ENCODE measurements at regions not wholly inside any gene's neighbourhood (a gene's known extent, or its start where the extent isn't known, plus 50 kb on each side); places are given as distances from the start of the nearest gene placed in this dataset.

- DNase-seq = no peak
Observed at GRCh38 chr14:66378712-66379505, 107.3 kb upstream of the CCDC196 start.

GRCh38 chr14:66380143-66380542 is 106.0 kb upstream of the CCDC196 start:
- DNase-seq = no peak

- DNase-seq = no peak
Observed at GRCh38 chr14:66381755-66382154, 104.4 kb upstream of the CCDC196 start.

- no peak for DNase-seq
Observed at GRCh38 chr14:66383257-66383656, 102.9 kb upstream of the CCDC196 start.

GRCh38 chr14:66383771-66384170 is 102.4 kb upstream of the CCDC196 start:
- DNase-seq = no peak

- DNase-seq = no peak
Observed at GRCh38 chr14:66388516-66388915, 97.7 kb upstream of the CCDC196 start.

GRCh38 chr14:66389481-66389880 is 96.7 kb upstream of the CCDC196 start:
- DNase-seq = no peak

- DNase-seq = no peak
Observed at GRCh38 chr14:66395300-66395699, 90.9 kb upstream of the CCDC196 start.

GRCh38 chr14:66396164-66396563 is 90.0 kb upstream of the CCDC196 start:
- no peak for DNase-seq

- no peak for DNase-seq
Observed at GRCh38 chr14:66398437-66398836, 87.7 kb upstream of the CCDC196 start.

- DNase-seq = no peak
Observed at GRCh38 chr14:66401449-66402095, 84.6 kb upstream of the CCDC196 start.

- no peak for DNase-seq
Observed at GRCh38 chr14:66403183-66403582, 83.0 kb upstream of the CCDC196 start.

- no peak for DNase-seq
Observed at GRCh38 chr14:66404051-66404545, 82.1 kb upstream of the CCDC196 start.

- no peak for DNase-seq
Observed at GRCh38 chr14:66405158-66405557, 81.0 kb upstream of the CCDC196 start.

- no peak for DNase-seq
Observed at GRCh38 chr14:66413901-66414300, 72.3 kb upstream of the CCDC196 start.

GRCh38 chr14:66414511-66414910 is 71.7 kb upstream of the CCDC196 start:
- DNase-seq = no peak

- no peak for DNase-seq
Observed at GRCh38 chr14:66420251-66421006, 65.7 kb upstream of the CCDC196 start.

- no peak for DNase-seq
Observed at GRCh38 chr14:66421990-66422946, 63.9 kb upstream of the CCDC196 start.

- DNase-seq = no peak
Observed at GRCh38 chr14:66425402-66425801, 60.8 kb upstream of the CCDC196 start.

GRCh38 chr14:66426451-66426850 is 59.7 kb upstream of the CCDC196 start:
- no peak for DNase-seq

- no peak for DNase-seq
Observed at GRCh38 chr14:66432334-66432733, 53.8 kb upstream of the CCDC196 start.

GRCh38 chr14:66434464-66434863 is 51.7 kb upstream of the CCDC196 start:
- DNase-seq = no peak

Measured in bone marrow (tissue), 2 donors.